ENCODE measurements at regions not wholly inside any gene's neighbourhood (a gene's known extent, or its start where the extent isn't known, plus 50 kb on each side); places are given as distances from the start of the nearest gene placed in this dataset.

DNA sequence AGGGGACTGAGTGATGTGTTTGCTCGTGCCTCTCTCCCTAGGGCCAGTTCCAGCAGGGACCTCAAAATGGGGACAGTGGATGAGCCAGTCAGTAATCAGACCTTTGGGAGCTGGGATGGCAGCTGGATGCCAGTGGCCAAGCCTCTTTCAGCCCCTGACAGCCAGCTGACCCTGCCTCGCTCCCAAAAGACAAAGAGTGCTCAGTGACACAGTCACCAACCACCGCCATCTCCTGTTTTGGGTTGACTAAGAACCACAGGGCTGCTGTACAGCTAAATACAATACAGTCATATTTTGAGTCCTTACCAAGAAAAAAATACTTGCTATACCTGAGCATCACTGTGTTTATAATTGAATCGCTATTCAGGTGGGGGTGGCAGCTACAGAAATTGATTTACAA lies 75.7 kb downstream of the POU3F3 start:
- Histone ChIP-seq H3K9me3 (ENCODE audit: control insufficient read depth, insufficient read depth, low read depth, low read length) (no peaks in the 10 kb centered on the region), H3K4me2 (ENCODE audit: extremely low read depth, insufficient read depth, low read length) (no peak overlapping the region), H3K9ac (ENCODE audit: insufficient read depth, low read length) (no peak overlapping the region), H4K20me1 (ENCODE audit: control insufficient read depth, extremely low read depth, insufficient read depth, low read length) (no peaks in the 10 kb centered on the region), H3K4me3 (replicated peaks in 1 of 4; ENCODE audit: control extremely low read depth in 1 of 4, insufficient read depth in 1 of 4, low read depth in 3 of 4, low read length in 4 of 4) (no peak overlapping the region), H3K36me3 (ENCODE audit: control insufficient read depth, insufficient read depth, low read length) (no peaks in the 10 kb centered on the region), H3K4me1 (ENCODE audit: control insufficient read depth, extremely low read depth, insufficient read depth, low read length) (no peaks in the 10 kb centered on the region), H2AFZ (ENCODE audit: low read length) (no peak overlapping the region), H3K79me2 (ENCODE audit: control insufficient read depth, insufficient read depth, low read length) (no peaks in the 10 kb centered on the region), H3K27ac (ENCODE audit: insufficient read depth, low read length) (no peak overlapping the region), H3K27me3 (ENCODE audit: control insufficient read depth, insufficient read depth, low read length) (no peaks in the 10 kb centered on the region)
- TF ChIP-seq, protein P1, sequence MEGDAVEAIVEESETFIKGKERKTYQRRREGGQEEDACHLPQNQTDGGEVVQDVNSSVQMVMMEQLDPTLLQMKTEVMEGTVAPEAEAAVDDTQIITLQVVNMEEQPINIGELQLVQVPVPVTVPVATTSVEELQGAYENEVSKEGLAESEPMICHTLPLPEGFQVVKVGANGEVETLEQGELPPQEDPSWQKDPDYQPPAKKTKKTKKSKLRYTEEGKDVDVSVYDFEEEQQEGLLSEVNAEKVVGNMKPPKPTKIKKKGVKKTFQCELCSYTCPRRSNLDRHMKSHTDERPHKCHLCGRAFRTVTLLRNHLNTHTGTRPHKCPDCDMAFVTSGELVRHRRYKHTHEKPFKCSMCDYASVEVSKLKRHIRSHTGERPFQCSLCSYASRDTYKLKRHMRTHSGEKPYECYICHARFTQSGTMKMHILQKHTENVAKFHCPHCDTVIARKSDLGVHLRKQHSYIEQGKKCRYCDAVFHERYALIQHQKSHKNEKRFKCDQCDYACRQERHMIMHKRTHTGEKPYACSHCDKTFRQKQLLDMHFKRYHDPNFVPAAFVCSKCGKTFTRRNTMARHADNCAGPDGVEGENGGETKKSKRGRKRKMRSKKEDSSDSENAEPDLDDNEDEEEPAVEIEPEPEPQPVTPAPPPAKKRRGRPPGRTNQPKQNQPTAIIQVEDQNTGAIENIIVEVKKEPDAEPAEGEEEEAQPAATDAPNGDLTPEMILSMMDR (conservative IDR thresholded peaks at IDR 0.05 in 1 of 2, IDR thresholded peaks at IDR 0.05 in 1 of 2; ENCODE audit: low read depth in 1 of 2, low read length in 2 of 2) = no peak
- no peak for TF ChIP-seq EZH2 (IDR thresholded peaks at IDR 0.05; ENCODE audit: low read length, missing control alignments)
- no peak for DNase-seq (ENCODE audit: low read depth in 2 of 2)

DNA sequence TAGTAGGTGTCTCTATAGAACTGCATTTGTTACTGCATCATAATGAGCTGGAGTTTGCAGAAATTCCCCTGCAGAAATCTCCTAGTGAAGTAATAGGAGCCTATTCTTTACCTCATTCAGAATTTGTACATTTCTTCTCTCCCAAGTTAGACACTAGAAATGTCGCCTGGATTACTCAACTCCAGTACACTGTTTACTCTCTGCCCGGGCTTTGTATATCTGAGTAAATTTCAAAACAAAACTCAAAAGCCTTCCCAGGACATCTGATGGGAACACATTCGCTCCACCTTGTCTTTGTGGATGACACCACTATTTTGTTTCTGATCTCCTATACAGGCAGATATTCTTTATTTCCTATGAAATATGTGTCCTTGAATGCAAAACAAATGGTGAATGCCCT lies 76.8 kb downstream of the POU3F3 start:
- Histone ChIP-seq H3K9ac (ENCODE audit: insufficient read depth, low read length) (no peak overlapping the region), H3K27ac (ENCODE audit: insufficient read depth, low read length) (no peak overlapping the region), H3K4me3 (replicated peaks in 1 of 4; ENCODE audit: control extremely low read depth in 1 of 4, insufficient read depth in 1 of 4, low read depth in 3 of 4, low read length in 4 of 4) (no peak overlapping the region), H3K9me3 (ENCODE audit: control insufficient read depth, insufficient read depth, low read depth, low read length) (no peaks in the 10 kb centered on the region), H3K4me1 (ENCODE audit: control insufficient read depth, extremely low read depth, insufficient read depth, low read length) (no peaks in the 10 kb centered on the region), H4K20me1 (ENCODE audit: control insufficient read depth, extremely low read depth, insufficient read depth, low read length) (no peaks in the 10 kb centered on the region), H3K36me3 (ENCODE audit: control insufficient read depth, insufficient read depth, low read length) (no peaks in the 10 kb centered on the region), H3K79me2 (ENCODE audit: control insufficient read depth, insufficient read depth, low read length) (no peaks in the 10 kb centered on the region), H3K4me2 (ENCODE audit: extremely low read depth, insufficient read depth, low read length) (no peak overlapping the region), H3K27me3 (ENCODE audit: control insufficient read depth, insufficient read depth, low read length) (no peaks in the 10 kb centered on the region), H2AFZ (ENCODE audit: low read length) (no peak overlapping the region)
- no peak for DNase-seq (ENCODE audit: low read depth in 2 of 2)
- TF ChIP-seq, protein P1 (conservative IDR thresholded peaks at IDR 0.05 in 1 of 2, IDR thresholded peaks at IDR 0.05 in 1 of 2; ENCODE audit: low read depth in 1 of 2, low read length in 2 of 2) = no peak
- no peak for TF ChIP-seq EZH2 (IDR thresholded peaks at IDR 0.05; ENCODE audit: low read length, missing control alignments)

DNA sequence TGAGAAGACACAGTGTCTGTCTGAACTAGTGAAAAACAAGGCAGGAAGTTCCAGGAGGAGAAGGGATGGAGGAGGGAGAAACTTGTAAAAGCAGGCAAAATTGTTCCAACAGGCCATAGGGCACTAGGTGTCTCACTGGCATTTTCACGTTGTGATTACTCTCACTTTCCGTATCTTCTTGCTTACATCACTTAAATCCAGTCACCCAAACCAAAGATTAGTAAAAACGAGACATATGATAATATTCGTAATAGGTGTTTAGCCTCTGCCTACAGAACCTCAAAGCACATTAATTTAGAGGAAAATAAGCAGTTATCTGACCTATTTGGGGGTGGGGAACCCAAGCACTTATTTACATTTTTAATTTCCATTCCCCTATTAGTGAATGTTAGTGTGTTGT lies 78.3 kb downstream of the POU3F3 start:
- Histone ChIP-seq H3K9me3 (ENCODE audit: control insufficient read depth, insufficient read depth, low read depth, low read length) (no peaks in the 10 kb centered on the region), H3K36me3 (ENCODE audit: control insufficient read depth, insufficient read depth, low read length) (no peaks in the 10 kb centered on the region), H2AFZ (ENCODE audit: low read length) (no peak overlapping the region), H3K27me3 (ENCODE audit: control insufficient read depth, insufficient read depth, low read length) (no peaks in the 10 kb centered on the region), H3K4me1 (ENCODE audit: control insufficient read depth, extremely low read depth, insufficient read depth, low read length) (no peaks in the 10 kb centered on the region), H3K27ac (ENCODE audit: insufficient read depth, low read length) (no peak overlapping the region), H3K4me3 (replicated peaks in 1 of 4; ENCODE audit: control extremely low read depth in 1 of 4, insufficient read depth in 1 of 4, low read depth in 3 of 4, low read length in 4 of 4) (no peak overlapping the region), H3K4me2 (ENCODE audit: extremely low read depth, insufficient read depth, low read length) (no peak overlapping the region), H4K20me1 (ENCODE audit: control insufficient read depth, extremely low read depth, insufficient read depth, low read length) (no peaks in the 10 kb centered on the region), H3K79me2 (ENCODE audit: control insufficient read depth, insufficient read depth, low read length) (no peaks in the 10 kb centered on the region), H3K9ac (ENCODE audit: insufficient read depth, low read length) (no peak overlapping the region)
- no peak for TF ChIP-seq EZH2 (IDR thresholded peaks at IDR 0.05; ENCODE audit: low read length, missing control alignments)
- TF ChIP-seq, protein P1 (conservative IDR thresholded peaks at IDR 0.05 in 1 of 2, IDR thresholded peaks at IDR 0.05 in 1 of 2; ENCODE audit: low read depth in 1 of 2, low read length in 2 of 2) = no peak
- no peak for DNase-seq (ENCODE audit: low read depth in 2 of 2)

Data from fibroblast of lung (primary cell).